ENCODE measurements at regions not wholly inside any gene's neighbourhood (a gene's known extent, or its start where the extent isn't known, plus 50 kb on each side); places are given as distances from the start of the nearest gene placed in this dataset.

DNA sequence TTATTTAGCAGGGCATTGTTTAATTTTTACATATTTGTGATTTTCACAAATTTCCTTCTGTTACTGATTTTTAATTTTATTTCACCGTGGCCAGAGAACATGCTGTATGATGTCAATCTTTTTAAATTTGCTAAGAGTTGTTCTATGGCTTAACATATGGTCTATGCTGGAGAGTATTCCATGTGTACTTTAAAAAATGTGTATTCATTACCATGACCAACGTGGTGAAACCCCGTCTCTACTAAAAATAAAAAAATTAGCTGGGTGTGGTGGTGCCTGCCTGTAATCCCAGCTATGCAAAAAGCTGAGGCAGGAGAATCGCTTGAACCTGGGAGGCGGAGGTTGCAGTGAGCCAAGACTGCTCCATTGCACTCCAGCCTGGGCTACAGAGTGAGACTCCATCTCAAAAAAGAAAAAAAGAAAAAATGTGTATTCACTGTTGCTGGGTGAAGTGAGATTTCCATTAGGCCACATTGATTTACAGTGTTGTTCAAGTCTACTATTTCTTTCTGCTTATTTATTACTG, 258.2 kb downstream of the EDEM1 start:
- Histone ChIP-seq H3F3A (ENCODE audit: insufficient read depth) (no peaks in the 10 kb centered on the region), H4K20me1 (ENCODE audit: low read depth, low read length) (no peaks in the 10 kb centered on the region), H3K27ac (ENCODE audit: low read depth, low read length) (no peak overlapping the region), H3K4me3 (ENCODE audit: insufficient read depth, low read length, poor library complexity, severe bottlenecking) (no peak overlapping the region), H3K36me3 (ENCODE audit: low read length) (no peaks in the 10 kb centered on the region), H3K79me2 (ENCODE audit: insufficient read depth, low read length) (no peaks in the 10 kb centered on the region), H2AFZ (ENCODE audit: low read depth, low read length, severe bottlenecking) (no peak overlapping the region), H3K4me2 (ENCODE audit: low read depth, low read length, poor library complexity, severe bottlenecking) (no peak overlapping the region), H3K9ac (ENCODE audit: low read length) (no peak overlapping the region), H3K9me2 (replicated peaks; ENCODE audit: insufficient read depth, low read length) (no peaks in the 10 kb centered on the region), H3K27me3 (ENCODE audit: low read length) (no peaks in the 10 kb centered on the region), H3K9me3 (ENCODE audit: insufficient read depth, low read length) (no peaks in the 10 kb centered on the region)
- TF ChIP-seq, protein P1, sequence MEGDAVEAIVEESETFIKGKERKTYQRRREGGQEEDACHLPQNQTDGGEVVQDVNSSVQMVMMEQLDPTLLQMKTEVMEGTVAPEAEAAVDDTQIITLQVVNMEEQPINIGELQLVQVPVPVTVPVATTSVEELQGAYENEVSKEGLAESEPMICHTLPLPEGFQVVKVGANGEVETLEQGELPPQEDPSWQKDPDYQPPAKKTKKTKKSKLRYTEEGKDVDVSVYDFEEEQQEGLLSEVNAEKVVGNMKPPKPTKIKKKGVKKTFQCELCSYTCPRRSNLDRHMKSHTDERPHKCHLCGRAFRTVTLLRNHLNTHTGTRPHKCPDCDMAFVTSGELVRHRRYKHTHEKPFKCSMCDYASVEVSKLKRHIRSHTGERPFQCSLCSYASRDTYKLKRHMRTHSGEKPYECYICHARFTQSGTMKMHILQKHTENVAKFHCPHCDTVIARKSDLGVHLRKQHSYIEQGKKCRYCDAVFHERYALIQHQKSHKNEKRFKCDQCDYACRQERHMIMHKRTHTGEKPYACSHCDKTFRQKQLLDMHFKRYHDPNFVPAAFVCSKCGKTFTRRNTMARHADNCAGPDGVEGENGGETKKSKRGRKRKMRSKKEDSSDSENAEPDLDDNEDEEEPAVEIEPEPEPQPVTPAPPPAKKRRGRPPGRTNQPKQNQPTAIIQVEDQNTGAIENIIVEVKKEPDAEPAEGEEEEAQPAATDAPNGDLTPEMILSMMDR (IDR thresholded peaks at IDR 0.05; ENCODE audit: insufficient read depth, low read length, poor library complexity, severe bottlenecking) = no peak
- TF ChIP-seq EZH2phosphoT487 (conservative IDR thresholded peaks at IDR 0.05; ENCODE audit: low read length) = no peak

DNA sequence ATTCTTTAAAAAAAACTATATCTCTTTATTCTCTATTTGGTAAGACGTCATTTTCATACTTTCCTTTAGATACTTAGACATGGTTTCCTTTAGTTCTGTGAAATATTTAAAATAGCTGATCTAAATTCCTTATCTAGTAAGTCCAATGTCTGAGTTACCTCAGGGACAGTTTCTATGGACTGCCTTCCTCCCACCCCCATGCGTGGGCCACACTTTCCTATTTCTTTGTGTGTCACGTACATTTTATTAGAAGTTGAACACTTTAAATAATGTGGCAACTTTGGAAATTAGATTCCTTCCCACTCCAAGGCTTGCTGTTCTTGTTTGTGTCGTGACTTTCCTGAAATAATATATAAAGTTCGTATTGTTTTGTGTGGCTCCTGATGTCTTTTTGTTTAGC, 260.7 kb downstream of the EDEM1 start:
- Histone ChIP-seq H3K4me3 (ENCODE audit: insufficient read depth, low read length, poor library complexity, severe bottlenecking) (no peak overlapping the region), H3K36me3 (ENCODE audit: low read length) (no peaks in the 10 kb centered on the region), H2AFZ (ENCODE audit: low read depth, low read length, severe bottlenecking) (no peak overlapping the region), H3K27ac (ENCODE audit: low read depth, low read length) (no peak overlapping the region), H3K4me2 (ENCODE audit: low read depth, low read length, poor library complexity, severe bottlenecking) (no peak overlapping the region), H3K9ac (ENCODE audit: low read length) (no peak overlapping the region), H3F3A (ENCODE audit: insufficient read depth) (no peaks in the 10 kb centered on the region), H3K9me3 (ENCODE audit: insufficient read depth, low read length) (no peaks in the 10 kb centered on the region), H3K9me2 (replicated peaks; ENCODE audit: insufficient read depth, low read length) (no peaks in the 10 kb centered on the region), H4K20me1 (ENCODE audit: low read depth, low read length) (no peaks in the 10 kb centered on the region), H3K79me2 (ENCODE audit: insufficient read depth, low read length) (no peaks in the 10 kb centered on the region), H3K27me3 (ENCODE audit: low read length) (no peaks in the 10 kb centered on the region)
- no peak for TF ChIP-seq EZH2phosphoT487 (conservative IDR thresholded peaks at IDR 0.05; ENCODE audit: low read length)
- TF ChIP-seq, protein P1 (IDR thresholded peaks at IDR 0.05; ENCODE audit: insufficient read depth, low read length, poor library complexity, severe bottlenecking) = no peak

DNA sequence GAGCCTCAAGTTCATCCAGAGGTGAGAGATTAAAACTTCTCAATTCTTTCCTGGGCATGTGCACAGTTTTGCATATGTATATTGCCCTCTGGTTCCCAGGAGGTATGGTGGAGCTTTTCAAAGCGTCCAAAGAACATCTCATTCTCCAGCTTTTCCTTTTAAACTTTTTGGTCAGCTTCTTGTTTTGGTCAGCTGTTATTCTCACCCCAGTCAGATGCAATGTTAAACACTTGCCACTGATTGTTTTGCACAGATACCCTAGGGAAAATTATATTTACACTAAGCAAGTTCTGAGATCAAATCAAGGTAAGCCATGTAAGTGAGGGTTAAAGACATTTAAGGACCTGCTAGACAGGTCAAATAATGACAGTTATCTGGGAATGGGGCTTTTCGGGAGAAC, 261.3 kb downstream of the EDEM1 start:
- Histone ChIP-seq H3K27ac (ENCODE audit: low read depth, low read length) (no peak overlapping the region), H3K4me3 (ENCODE audit: insufficient read depth, low read length, poor library complexity, severe bottlenecking) (no peak overlapping the region), H3F3A (ENCODE audit: insufficient read depth) (no peaks in the 10 kb centered on the region), H3K9me2 (replicated peaks; ENCODE audit: insufficient read depth, low read length) (no peaks in the 10 kb centered on the region), H3K79me2 (ENCODE audit: insufficient read depth, low read length) (no peaks in the 10 kb centered on the region), H4K20me1 (ENCODE audit: low read depth, low read length) (no peaks in the 10 kb centered on the region), H3K9me3 (ENCODE audit: insufficient read depth, low read length) (no peaks in the 10 kb centered on the region), H3K9ac (ENCODE audit: low read length) (no peak overlapping the region), H2AFZ (ENCODE audit: low read depth, low read length, severe bottlenecking) (no peak overlapping the region), H3K27me3 (ENCODE audit: low read length) (no peaks in the 10 kb centered on the region), H3K36me3 (ENCODE audit: low read length) (no peaks in the 10 kb centered on the region), H3K4me2 (ENCODE audit: low read depth, low read length, poor library complexity, severe bottlenecking) (no peak overlapping the region)
- TF ChIP-seq, protein P1 (IDR thresholded peaks at IDR 0.05; ENCODE audit: insufficient read depth, low read length, poor library complexity, severe bottlenecking) = no peak
- no peak for TF ChIP-seq EZH2phosphoT487 (conservative IDR thresholded peaks at IDR 0.05; ENCODE audit: low read length)
